Peyer's patch (tissue), 4 donors: ENCODE measurements at regions not wholly inside any gene's neighbourhood (a gene's known extent, or its start where the extent isn't known, plus 50 kb on each side); places are given as distances from the start of the nearest gene placed in this dataset.

ENCODE experiments used
- POLR2A ChIP-seq, 2 donors: fragments of 450-650 bp; IDR thresholded peaks; one replicate each; pipeline ENCODE4 v1.5.1; 2017; ENCODE audit warnings: antibody characterized with exemption in 2 of 2, mild to moderate bottlenecking in 2 of 2, moderate library complexity in 2 of 2
- TF ChIP-seq, protein P1 (sequence below), 6 experiments: fragments of 450-650 bp in 4 of 6; fragments of 200-600 bp in 2 of 6; sonication (generic) in 1 of 6; IDR thresholded peaks; one replicate each; pipeline ENCODE4 v1.5.1; 2017 to 2019; ENCODE audit warnings: antibody characterized with exemption in 6 of 6, mild to moderate bottlenecking in 3 of 6, moderate library complexity in 1 of 6

DNA sequence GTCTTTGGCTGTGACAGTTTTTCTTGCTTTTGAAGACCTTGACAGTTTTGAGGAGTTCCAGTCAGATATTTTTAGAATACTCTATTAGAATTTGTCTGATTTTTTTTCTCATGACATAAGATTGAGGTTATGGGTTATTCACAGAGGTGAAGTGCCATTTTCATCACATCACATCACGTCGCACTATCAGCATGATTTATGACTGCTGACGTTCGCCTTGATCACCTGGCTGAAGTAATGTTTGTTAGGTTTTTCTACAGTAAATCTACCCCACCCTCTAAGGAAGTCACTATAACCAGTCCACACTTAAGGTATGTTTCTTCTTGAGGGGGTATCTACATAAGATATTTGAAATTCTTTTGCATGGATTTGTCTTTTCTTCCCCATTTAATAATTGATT is 169.7 kb downstream of the NDFIP2 start:
- TF ChIP-seq, protein P1, sequence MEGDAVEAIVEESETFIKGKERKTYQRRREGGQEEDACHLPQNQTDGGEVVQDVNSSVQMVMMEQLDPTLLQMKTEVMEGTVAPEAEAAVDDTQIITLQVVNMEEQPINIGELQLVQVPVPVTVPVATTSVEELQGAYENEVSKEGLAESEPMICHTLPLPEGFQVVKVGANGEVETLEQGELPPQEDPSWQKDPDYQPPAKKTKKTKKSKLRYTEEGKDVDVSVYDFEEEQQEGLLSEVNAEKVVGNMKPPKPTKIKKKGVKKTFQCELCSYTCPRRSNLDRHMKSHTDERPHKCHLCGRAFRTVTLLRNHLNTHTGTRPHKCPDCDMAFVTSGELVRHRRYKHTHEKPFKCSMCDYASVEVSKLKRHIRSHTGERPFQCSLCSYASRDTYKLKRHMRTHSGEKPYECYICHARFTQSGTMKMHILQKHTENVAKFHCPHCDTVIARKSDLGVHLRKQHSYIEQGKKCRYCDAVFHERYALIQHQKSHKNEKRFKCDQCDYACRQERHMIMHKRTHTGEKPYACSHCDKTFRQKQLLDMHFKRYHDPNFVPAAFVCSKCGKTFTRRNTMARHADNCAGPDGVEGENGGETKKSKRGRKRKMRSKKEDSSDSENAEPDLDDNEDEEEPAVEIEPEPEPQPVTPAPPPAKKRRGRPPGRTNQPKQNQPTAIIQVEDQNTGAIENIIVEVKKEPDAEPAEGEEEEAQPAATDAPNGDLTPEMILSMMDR (IDR thresholded peaks at IDR 0.05) = no peak
- TF ChIP-seq POLR2A (IDR thresholded peaks at IDR 0.05) = no peak
